Adrenal gland (tissue), 9 donors: ENCODE measurements at regions not wholly inside any gene's neighbourhood (a gene's known extent, or its start where the extent isn't known, plus 50 kb on each side); places are given as distances from the start of the nearest gene placed in this dataset.

Experiments
- DNase-seq, 7 donors: peaks; one replicate each; pipeline ENCODE4 v3.0.0-alpha.2; 2019 to 2020
- H3K27ac ChIP-seq, 5 donors: fragments of 200-600 bp; sonication (generic) in 4 of 5; 1 replicate in 3 of 5; 2 replicates in 2 of 5; pipeline versions ENCODE4 v1.5.1 to v1.8.0; 2016 to 2020; ENCODE audit warnings: mild to moderate bottlenecking in 1 of 5
- H3K27me3 ChIP-seq: fragments of 200-600 bp; 2 replicates; pipeline ENCODE4 v1.8.0; 2021
- H3K36me3 ChIP-seq, 2 donors: fragments of 200-600 bp; replicated peaks in 1 of 2; 1 replicate in 1 of 2; 2 replicates in 1 of 2; pipeline versions ENCODE4 v1.5.1 to v1.8.0; 2018 to 2022
- H3K4me1 ChIP-seq, 2 donors: fragments of 200-600 bp; replicated peaks in 1 of 2; 1 replicate in 1 of 2; 2 replicates in 1 of 2; pipeline versions ENCODE4 v1.5.1 to v1.8.0; 2018 to 2021
- H3K4me3 ChIP-seq, 4 donors: fragments of 200-600 bp; sonication (generic) in 3 of 4; one replicate each; pipeline ENCODE4 v1.5.1; 2016 to 2018
- H3K9me3 ChIP-seq, 3 donors: fragments of 200-600 bp; sonication (generic) in 1 of 3; replicated peaks in 1 of 3; 1 replicate in 2 of 3; 2 replicates in 1 of 3; pipeline versions ENCODE4 v1.5.1 to v1.8.0; 2016 to 2021
- CTCF ChIP-seq, 6 experiments: fragments of 450-650 bp in 4 of 6; fragments of 200-600 bp in 2 of 6; sonication (generic) in 1 of 6; IDR thresholded peaks; 1 replicate in 5 of 6; 2 replicates in 1 of 6; pipeline versions ENCODE4 v1.5.1 to v1.8.0; 2016 to 2021; ENCODE audit warnings: antibody characterized with exemption in 6 of 6, mild to moderate bottlenecking in 2 of 6, moderate library complexity in 1 of 6
- POLR2A ChIP-seq, 2 donors: fragments of 450-650 bp; IDR thresholded peaks; one replicate each; pipeline ENCODE4 v1.6.1; 2017; ENCODE audit warnings: antibody characterized with exemption in 2 of 2, mild to moderate bottlenecking in 2 of 2, moderate library complexity in 1 of 2
- WGBS, 4 donors: extraction: QIAGEN DNeasy Blood & Tissue Kit in 2 of 4; methylation state at CpG; one replicate each; pipeline versions ENCODE4 v1.1.5 to v1.1.7; 2013 to 2017; 5-methylcytosine and 5-hydroxymethylcytosine counted together
- intact Hi-C, 2 donors: fragments of 100-400 bp; cut with DNase I; formaldehyde crosslinking; loops; one replicate each; pipeline versions ENCODE4 v1.14.1 to v1.15.0; 2022 to 2023
- donor health status: healthy with polysubstance abuse.
- donor health status: Bipolar disorder and iron deficiency.
- donor health status: DM: yes; HTN: yes; CAD: no.
- donor health status: DM: no; HTN: no; CAD: no.
- donor health status: DM: no; HTN: no; CAD: no.

GRCh38 chr6:41459738-41460137 lies 86.4 kb upstream of the FOXP4 start:
- Histone ChIP-seq H3K9me3 (no peaks in the 10 kb centered on the region), H3K4me1 (no peaks in the 10 kb centered on the region), H3K27me3 (peaks cover 4% of the 10 kb centered on the region), H3K27ac (no peak overlapping the region), H3K4me3 (no peak overlapping the region), H3K36me3 (no peaks in the 10 kb centered on the region)
- 79 to 95% (median 94%) methylated on average over 2 of the region's 2 CpGs for WGBS, 4 donors
- TF ChIP-seq POLR2A (IDR thresholded peaks at IDR 0.05) (no peak), CTCF (IDR thresholded peaks at IDR 0.05) (no peak)
- DNase-seq, result no peak
- intact Hi-C loops, result loop anchor here (5.0 kb wide), 1 partner anchor 133 kb away; no protein-coding TSS in a partner anchor

- Histone ChIP-seq H3K27ac (no peak overlapping the region), H3K36me3 (no peaks in the 10 kb centered on the region), H3K27me3 (peaks cover 4% of the 10 kb centered on the region), H3K4me3 (no peak overlapping the region), H3K4me1 (no peaks in the 10 kb centered on the region), H3K9me3 (no peaks in the 10 kb centered on the region)
- DNase-seq, result no peak
- TF ChIP-seq POLR2A (IDR thresholded peaks at IDR 0.05) (no peak), CTCF (IDR thresholded peaks at IDR 0.05) (no peak)
- intact Hi-C loops, result loop anchor here (5.0 kb wide), 1 partner anchor 131 kb away; no protein-coding TSS in a partner anchor
Observed at GRCh38 chr6:41460742-41461336, 85.3 kb upstream of the FOXP4 start.

GRCh38 chr6:41462033-41462432 lies 84.1 kb upstream of the FOXP4 start:
- Histone ChIP-seq H3K4me1 (no peaks in the 10 kb centered on the region), H3K9me3 (no peaks in the 10 kb centered on the region), H3K27ac (no peak overlapping the region), H3K4me3 (no peak overlapping the region), H3K27me3 (peaks cover 9% of the 10 kb centered on the region), H3K36me3 (no peaks in the 10 kb centered on the region)
- intact Hi-C loops, result loop anchor here (5.0 kb wide), 1 partner anchor 130 kb away; no protein-coding TSS in a partner anchor
- no peak for TF ChIP-seq CTCF (IDR thresholded peaks at IDR 0.05)
- no peak for TF ChIP-seq POLR2A (IDR thresholded peaks at IDR 0.05)
- WGBS, 4 donors, result 83 to 92% (median 86%) methylated on average over 1 to 4 of the region's 4 CpGs
- DNase-seq, result no peak

GRCh38 chr6:41463062-41463930 lies 82.9 kb upstream of the FOXP4 start:
- intact Hi-C loops, result loop anchor here (5.0 kb wide), 1 partner anchor 129 kb away; no protein-coding TSS in a partner anchor
- H3K27ac ChIP-seq, result no peak overlapping the region
- no peaks in the 10 kb centered on the region for H3K9me3 ChIP-seq
- TF ChIP-seq POLR2A (IDR thresholded peaks at IDR 0.05), result no peak
- peak; percentile 45 to 64 (median 55) for TF ChIP-seq CTCF (IDR thresholded peaks at IDR 0.05)
- H3K27me3 ChIP-seq, result peaks cover 9% of the 10 kb centered on the region
- peak; percentile 39 to 83 (median 67) for DNase-seq
- H3K36me3 ChIP-seq, result no peaks in the 10 kb centered on the region
- H3K4me1 ChIP-seq, result no peaks in the 10 kb centered on the region
- H3K4me3 ChIP-seq, result no peak overlapping the region
- 42 to 58% (median 50%) methylated on average over 13 of the region's 13 CpGs for WGBS, 4 donors
